GM19372 (cell line): ENCODE measurements at regions not wholly inside any gene's neighbourhood (a gene's known extent, or its start where the extent isn't known, plus 50 kb on each side); places are given as distances from the start of the nearest gene placed in this dataset.
"Not testable (repeated sequence)": the region's sequence is repeated elsewhere in the genome, so short reads cannot be mapped to it uniquely, and the experiment has no call there.

ENCODE experiments used
- ATAC-seq: cut with Tn5 transposase; IDR thresholded peaks from one replicate; pipeline ENCODE4 v1.9.1; 2021; ENCODE audit warnings: mild to moderate bottlenecking, low read depth, moderate library complexity; ENCODE audit not compliant: unreplicated experiment

GRCh38 chr1:245067257-245067656, 87.5 kb upstream of the KIF26B start:
- ATAC-seq, result no peak

DNA sequence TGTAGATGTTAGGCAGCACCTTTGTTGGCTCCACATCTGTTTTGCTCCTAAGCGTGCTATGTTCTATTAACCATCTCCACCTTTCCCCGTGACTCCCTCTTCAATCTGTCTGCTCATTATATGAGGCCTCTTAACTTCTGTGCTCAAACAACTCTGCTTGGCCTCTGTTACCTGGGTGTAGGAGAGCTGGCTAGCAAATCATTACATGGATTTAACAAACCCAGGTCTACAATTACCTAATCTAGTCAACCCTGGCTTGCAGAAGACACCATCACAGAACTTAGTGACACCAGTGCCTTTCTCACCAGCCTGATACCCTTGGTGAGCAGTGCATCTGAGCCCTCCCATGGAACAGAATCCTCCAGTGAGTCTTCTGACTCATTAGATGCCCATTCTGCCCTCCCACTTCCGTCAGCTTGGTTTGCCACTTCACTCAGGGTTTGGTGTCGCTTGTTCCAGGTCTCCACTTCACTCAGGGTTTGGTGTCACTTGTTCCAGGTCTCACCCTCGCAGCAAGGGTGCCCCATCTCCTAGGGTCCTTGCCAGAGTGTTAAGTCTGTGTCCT, 92.0 kb upstream of the KIF26B start:
- no peak for ATAC-seq

GRCh38 chr1:245061808-245062207, 93.0 kb upstream of the KIF26B start:
- ATAC-seq, result not testable (repeated sequence)

GRCh38 chr1:245060684-245061374, 94.0 kb upstream of the KIF26B start:
- ATAC-seq, result no peak

DNA sequence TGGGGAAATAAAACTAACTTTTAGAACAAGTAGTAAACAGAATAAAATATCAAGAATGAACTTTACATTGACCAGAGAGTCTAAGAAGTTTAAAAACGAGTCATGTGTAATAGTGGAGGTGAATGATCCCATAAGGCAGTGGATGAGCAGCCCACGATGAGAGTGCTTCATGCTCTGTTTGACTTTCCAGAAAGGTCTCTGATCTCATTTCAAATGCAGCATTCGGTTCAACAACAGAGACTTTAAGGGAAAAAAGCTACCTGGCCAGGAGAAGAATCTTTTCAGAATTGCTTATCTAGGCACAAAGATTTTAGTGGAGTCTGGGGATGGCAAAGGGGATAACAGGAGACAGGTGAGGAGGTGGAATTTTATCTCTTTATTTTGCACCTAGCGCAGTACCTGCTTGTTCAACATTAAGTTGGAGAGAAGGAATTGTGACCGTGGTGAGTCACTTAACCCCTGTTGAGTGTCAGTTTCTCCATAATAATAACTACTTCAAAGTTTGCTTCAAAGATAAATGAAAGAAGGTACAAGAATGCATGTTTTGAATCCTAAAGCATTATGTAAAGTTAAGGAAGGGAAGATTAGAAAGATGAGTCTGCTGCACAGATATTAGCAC, 94.9 kb upstream of the KIF26B start:
- no peak for ATAC-seq

DNA sequence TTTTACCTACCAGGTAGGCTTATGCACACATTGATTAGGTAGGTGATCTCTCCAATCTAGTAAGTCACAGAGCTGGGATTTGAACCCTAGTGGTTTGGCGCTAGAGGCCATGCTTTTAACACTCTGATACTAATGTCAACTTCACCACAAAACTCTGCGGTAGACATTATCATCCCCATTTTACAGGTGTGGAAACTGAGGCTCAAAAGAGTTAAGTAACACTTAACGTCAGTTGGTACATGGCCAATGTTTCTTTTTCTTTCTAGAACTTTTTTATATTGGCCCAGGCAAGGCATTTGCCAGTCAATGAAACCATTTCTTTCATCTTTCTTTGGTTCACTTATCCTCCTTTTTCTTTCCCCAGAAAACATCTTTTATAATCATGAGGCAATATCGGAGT, 95.9 kb upstream of the KIF26B start:
- ATAC-seq, result no peak

DNA sequence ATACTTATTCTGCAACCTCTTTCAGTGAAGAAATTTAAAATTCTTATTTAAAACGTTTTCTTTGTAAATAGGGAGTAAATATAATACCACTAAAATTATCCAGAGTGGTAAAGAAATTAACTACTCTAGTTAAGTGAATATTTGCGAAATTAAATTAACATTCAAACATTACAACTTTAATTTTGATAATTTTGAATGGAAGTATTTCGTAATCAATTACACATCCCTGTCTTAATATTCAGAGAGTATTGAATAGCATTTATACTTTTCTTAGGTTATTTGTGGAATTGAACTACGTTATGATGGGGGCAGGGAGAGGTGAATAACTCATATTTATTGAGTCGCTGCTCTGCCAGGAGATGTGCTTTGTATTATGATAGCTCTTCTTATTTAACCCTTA, 96.3 kb upstream of the KIF26B start:
- ATAC-seq, result no peak

DNA sequence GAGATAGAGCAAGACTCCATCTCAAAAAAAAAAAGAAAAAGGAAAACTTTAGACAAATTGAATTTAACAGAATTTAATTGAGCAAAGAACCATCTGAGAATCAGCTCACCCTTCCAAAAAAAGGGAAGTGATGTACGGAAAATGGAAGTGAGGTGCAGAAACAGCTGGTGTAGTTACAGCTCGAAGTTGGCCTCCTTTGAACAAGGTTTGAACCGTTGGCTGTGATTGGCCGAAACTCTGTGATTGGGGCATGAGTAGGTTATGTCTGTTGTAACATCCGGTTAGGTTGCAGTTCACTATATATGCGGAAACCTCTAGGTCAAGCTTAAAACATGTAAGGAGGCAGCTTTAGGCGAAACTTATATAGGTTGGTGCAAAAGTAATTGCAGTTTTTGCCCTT, 97.9 kb upstream of the KIF26B start:
- no peak for ATAC-seq

DNA sequence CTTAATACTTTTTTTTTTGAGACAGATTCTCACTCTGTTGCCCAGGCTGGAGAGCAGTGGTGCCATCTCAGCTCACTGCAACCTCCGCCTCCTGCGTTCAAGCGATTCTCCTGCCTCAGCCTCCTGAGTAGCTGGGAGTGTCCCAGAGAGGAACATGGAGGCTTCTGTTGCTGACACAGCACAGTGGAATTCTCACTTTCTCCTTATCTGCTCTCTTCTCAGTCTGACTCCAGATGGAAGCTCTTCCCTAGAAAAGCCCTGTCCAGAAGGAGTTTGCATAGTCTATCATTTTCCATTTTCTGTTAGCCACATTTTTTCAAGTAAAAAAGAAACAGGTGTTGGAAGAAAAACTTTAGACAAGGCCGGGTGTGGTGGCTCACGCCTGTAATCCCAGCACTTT, 98.5 kb upstream of the KIF26B start:
- ATAC-seq, result not testable (repeated sequence)

- no peak for ATAC-seq
These were observed 99.0 kb upstream of the KIF26B start for GRCh38 chr1:245055752-245056151.

DNA sequence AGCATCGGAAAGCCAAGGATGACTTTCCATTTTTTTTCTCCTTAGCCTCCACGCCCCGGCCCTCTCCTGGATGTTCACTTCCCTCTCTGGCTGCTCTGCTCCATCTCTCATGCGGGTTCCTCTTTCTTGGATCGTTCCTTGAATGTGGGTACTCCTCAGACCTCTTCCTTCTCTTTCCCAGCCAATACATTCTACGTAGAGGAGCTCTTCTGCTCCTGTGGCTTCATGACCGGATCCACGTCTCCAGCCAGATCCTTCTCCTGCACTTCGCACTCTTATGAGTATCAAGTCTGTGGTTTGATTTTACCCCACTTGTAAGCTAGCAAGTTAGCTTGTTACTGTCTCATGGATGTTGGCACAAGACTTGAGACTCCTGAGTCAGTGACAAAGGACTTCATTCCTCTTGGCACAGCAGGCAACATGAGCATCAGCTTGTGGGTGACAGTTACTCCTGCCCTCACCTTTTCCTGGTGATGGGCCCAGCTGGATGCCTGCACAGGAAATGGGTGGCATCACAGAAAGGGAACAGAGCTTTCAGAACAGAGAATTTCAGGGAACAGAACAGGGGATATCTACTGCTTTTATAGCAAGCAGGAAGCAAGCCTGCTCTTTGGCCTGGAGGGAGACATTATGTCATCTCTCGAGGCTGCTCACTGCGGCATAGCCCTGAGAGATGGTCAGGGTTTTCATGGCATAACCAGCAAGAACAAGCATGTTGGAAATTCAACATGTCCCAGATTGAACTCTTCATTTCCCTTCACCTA, 100.1 kb upstream of the KIF26B start:
- ATAC-seq, result no peak

DNA sequence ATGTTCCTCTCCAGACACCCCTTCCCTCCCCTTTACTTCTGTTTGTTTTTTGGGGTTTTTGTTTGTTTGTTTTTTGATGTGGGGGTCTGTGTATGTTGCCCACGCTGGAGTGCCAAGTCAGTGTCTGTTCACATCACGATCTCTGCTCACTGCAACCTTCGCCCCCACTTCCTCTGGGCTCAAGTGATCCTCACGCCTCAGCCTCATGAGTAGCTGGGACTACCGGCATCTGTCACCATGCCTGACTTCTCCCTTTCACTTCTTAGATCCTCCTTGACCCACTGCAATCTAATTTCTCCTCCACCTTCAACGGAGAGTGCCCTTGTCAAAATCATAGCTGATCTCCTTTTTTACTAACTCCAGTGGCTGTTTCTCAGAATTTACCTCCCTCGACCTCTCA, 100.7 kb upstream of the KIF26B start:
- ATAC-seq, result no peak

DNA sequence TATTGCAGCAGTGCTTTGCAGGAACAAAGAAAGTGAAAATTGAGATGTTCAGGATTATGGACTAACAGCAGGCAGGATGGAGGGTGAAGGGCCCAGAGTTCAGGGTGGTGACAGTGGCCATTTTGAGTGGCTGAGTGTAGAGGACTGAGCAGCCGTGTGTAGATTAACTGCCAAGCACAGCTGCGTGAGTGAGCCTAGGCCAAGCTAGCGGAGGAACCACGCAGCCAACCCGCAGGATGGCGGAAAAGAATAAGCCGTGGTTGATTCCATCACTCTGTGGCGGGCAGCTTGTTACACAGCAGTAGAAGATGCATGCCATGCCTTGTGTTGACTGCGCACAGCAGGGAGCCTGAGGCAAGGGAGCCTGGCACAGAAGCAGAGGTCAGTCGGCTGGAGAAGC, 102.5 kb upstream of the KIF26B start:
- no peak for ATAC-seq

DNA sequence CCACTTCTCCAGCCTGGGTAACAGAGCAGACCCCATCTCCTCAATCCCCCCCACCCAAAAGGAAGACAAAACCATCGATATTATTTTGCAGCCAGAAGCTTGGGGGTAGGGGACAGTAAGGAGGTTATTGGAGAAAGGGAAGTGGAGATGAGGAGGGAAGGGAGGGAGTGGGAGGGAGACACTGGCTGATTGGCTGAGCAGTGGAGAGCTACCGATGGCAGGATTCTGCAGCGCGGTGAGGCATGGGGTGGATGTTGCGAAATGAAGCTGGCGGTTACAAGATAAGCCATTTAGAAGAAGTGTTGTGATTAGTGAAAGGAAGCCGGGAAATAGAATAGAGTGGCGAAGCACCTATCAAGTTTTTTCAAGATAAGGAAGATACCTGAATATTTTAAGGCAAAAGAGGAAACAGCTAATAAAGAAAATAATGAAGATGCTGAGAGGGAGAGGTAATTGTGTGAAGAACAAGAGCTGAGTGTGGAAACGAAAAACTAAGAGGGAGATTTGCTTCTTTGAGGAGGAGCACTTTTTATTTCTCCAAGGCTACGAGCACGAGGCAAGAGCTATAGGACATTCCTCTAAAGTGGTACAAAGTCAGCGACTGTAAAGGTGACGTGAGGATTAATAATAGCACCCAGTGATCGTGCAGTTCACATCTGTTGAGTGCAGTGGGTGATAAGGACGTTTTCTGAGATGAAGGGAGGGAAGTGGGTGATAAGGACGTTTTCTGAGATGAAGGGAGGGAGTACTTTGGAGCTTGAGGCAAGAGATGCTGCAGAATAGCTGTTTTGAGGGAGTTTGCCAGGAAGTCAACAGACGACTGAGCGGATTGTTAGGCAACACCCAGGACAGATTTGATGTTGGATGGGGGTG, 103.2 kb upstream of the KIF26B start:
- ATAC-seq, result no peak

DNA sequence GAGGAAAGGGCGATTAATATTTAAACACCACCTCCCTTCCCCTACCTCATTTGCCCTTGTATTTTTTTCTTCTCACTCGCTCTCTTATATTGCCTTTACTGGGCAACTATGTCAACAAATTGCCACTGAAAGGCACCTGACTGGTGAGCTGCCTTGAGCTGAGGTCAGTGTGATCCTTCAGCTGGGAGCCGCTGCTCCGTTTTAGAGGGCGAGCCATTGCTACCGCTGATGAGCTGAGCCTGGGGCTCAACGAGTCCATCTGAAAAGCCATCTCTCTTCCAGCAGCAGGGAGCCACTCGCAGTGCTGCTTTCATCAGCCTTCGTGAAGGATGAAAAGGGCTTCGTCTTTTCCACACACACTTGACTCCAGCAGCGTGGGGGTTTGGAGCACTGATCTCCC, 108.0 kb upstream of the KIF26B start:
- no peak for ATAC-seq

DNA sequence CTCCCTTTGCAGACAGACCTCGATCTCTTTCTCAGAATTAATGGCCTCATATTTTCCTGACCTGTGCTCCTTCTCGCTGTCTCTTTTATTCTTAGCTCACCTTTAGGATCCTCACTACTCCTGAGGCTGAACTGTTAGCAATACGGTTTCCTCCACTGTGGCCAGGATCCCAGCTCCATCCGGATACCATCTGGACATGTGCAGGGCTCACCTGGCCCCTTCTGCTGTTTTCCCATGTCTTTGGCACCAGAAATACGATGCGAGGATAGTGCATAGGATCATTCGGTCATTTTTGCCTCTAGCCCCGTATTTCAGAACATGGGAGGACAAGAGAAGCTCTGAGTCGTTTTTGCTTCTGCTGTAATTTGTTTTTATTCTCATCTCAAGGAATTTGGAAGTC, 108.5 kb upstream of the KIF26B start:
- no peak for ATAC-seq

DNA sequence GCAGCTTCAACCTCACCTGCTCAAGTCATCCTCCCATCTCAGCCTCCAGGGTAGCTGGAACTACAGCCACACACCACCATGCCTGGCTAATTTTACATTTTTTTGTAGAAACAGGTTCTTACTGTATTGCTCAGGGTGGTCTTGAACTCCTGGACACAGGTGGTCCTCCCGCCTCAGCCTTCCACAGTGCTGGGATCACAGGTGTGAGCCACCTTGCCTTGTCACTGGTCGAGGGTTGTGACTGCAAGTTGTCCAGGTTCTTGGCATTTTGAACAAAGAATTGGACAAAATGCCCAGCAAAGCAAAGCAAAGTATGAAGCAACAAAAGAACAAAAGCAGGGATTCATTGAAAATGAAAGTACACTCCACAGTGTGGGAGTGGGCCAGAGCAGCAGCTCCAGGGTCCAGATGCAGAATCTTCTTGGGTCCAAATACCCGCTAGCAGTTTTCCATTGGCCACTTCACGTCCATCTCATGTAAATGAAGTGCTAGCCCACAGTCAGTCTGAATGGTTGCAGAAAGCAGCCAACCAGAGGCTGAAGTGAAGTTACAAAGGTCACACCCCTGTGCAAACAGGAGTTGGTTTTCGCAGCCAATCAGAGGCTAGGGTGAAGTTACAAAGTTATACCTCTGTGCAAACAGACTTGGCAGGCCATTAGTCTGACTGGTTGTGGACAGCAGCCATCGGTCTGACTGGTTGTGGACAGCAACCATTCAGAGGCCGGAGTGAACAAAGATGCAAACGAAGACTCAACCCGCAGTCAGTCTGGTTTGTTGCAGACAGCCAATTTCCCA, 109.5 kb upstream of the KIF26B start:
- ATAC-seq, result no peak

DNA sequence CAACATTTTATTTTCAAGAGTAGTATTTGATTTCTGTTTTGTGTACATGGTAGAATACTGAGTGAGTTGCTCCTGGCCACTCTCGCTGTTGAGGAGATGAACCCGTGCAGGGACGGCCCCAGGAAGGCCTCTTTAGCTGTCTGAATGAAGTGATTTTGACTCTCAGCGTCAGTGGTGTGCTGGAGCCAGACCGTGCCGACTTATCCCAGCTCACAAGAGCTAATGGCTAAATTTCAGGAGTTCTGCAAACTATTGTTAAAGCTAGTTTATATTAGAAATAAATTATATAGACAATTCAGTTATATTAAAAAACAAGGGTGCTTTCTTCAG, 111.2 kb upstream of the KIF26B start:
- no peak for ATAC-seq

GRCh38 chr1:245041058-245041698, 113.6 kb upstream of the KIF26B start:
- ATAC-seq, result no peak
